ENCODE measurements at regions not wholly inside any gene's neighbourhood (a gene's known extent, or its start where the extent isn't known, plus 50 kb on each side); places are given as distances from the start of the nearest gene placed in this dataset.

GRCh38 chr12:58981961-58982360 lies 61.7 kb upstream of the LRIG3 start:
- DNase-seq (ENCODE audit: low spot score) = no peak

DNA sequence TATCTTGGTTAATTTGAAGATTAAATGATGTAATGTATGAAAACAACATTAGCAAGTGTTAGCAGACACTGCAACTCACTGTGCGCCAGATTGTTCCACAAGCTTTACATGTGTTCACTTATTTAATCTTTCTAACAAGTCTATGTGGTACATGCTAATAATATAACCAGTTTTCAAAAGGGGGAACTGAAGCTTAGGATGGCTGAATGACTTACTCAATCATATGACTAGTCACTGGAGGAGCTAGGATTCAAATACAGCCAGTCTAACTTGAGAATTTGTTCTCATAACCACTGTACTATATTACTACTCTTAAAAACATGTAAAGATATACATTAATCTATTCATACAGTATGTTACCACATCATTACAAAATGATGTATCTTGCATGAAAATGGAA lies 60.5 kb upstream of the LRIG3 start:
- no peak for DNase-seq (ENCODE audit: low spot score)

DNA sequence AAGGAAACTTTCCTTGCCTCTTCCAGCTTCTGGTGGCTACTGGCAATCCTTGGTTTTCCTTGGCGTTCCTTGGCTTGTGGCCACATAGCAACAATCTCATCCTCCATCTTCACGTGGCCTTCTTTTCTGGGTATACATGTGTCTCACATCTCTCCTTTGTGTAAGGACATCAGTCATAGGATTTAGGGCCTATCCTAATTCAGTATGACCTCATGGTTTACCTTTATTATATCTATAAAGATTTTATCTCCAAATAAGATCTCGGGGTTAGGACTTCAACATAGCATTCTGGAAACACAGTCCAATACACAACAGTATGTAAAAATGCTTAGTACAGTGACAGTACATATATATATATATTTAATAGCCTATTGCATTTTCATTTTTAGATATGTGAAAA lies 58.4 kb upstream of the LRIG3 start:
- DNase-seq (ENCODE audit: low spot score) = no peak

GRCh38 chr12:58977476-58977875 lies 57.2 kb upstream of the LRIG3 start:
- DNase-seq (ENCODE audit: low spot score) = no peak

DNA sequence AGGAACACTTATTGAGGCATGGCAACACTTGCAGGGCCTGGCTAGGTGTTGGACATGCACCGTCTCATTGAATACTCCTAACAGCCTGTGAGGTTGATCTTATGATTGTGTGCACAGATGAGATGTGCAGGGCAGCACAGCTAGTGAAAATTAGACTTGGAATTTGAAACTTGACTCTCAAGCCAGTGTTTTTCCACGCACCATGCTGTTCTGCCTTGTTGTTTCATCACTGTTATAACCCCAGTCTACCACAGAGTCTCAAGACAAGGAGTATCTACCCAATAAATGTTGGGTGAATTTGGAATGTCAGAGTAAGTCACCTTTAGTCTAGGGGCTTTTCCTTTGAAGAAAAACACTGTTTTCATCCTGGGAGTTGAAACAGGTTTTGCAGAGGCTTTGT lies 55.8 kb upstream of the LRIG3 start:
- DNase-seq (ENCODE audit: low spot score) = no peak
